CD14-positive monocyte (primary cell): ENCODE measurements at regions not wholly inside any gene's neighbourhood (a gene's known extent, or its start where the extent isn't known, plus 50 kb on each side); places are given as distances from the start of the nearest gene placed in this dataset.

ENCODE experiments used
- DNase-seq, 3 donors: peaks; one replicate each; pipeline ENCODE4 v3.0.0-alpha.2; 2011 to 2022
- H2AFZ ChIP-seq: 2 replicates; pipeline ENCODE4 v1.6.0; 2012; ENCODE audit warnings: mild to moderate bottlenecking, low read depth, low read length, inconsistent platforms; ENCODE audit not compliant: insufficient read depth, poor library complexity, severe bottlenecking
- H3K27ac ChIP-seq, 2 donors: 1 replicate in 1 of 2; 2 replicates in 1 of 2; pipeline ENCODE4 v1.5.1; 2012 to 2013; ENCODE audit warnings: low read length in 2 of 2, control low read depth in 1 of 2, inconsistent platforms in 1 of 2, low read depth in 1 of 2, mild to moderate bottlenecking in 1 of 2
- H3K27me3 ChIP-seq, 2 donors: one replicate each; pipeline versions ENCODE4 v1.6.0 to v1.6.1; 2011 to 2013; ENCODE audit warnings: low read length in 2 of 2; ENCODE audit not compliant: control insufficient read depth in 2 of 2, insufficient read depth in 2 of 2
- H3K36me3 ChIP-seq, 2 donors: replicated peaks in 1 of 2; 1 replicate in 1 of 2; 2 replicates in 1 of 2; pipeline versions ENCODE4 v1.5.1 to v1.6.1; 2012 to 2013; ENCODE audit warnings: low read length in 2 of 2, control low read depth in 1 of 2, inconsistent platforms in 1 of 2, mild to moderate bottlenecking in 1 of 2; ENCODE audit not compliant: insufficient read depth in 2 of 2, control insufficient read depth in 1 of 2
- H3K4me1 ChIP-seq, 2 donors: 1 replicate in 1 of 2; 2 replicates in 1 of 2; pipeline versions ENCODE4 v1.5.1 to v1.6.1; 2012 to 2013; ENCODE audit warnings: low read length in 2 of 2, control low read depth in 1 of 2, inconsistent platforms in 1 of 2, mild to moderate bottlenecking in 1 of 2, moderate library complexity in 1 of 2; ENCODE audit not compliant: insufficient read depth in 2 of 2, control insufficient read depth in 1 of 2
- H3K4me2 ChIP-seq: replicated peaks from 2 replicates; pipeline ENCODE3; 2012; ENCODE audit warnings: low read length, moderate library complexity, mild to moderate bottlenecking; ENCODE audit not compliant: poor library complexity, severe bottlenecking; ENCODE audit errors: extremely low read depth
- H3K4me3 ChIP-seq, 3 experiments: fragments of 200-600 bp in 1 of 3; sonication (generic) in 1 of 3; replicated peaks in 1 of 3; 1 replicate in 2 of 3; 2 replicates in 1 of 3; pipeline ENCODE4 v1.5.1; 2011 to 2013; ENCODE audit warnings: low read length in 3 of 3, mild to moderate bottlenecking in 3 of 3, control low read depth in 2 of 3, low read depth in 2 of 3, inconsistent platforms in 1 of 3, moderate library complexity in 1 of 3
- H3K79me2 ChIP-seq: 2 replicates; pipeline ENCODE4 v1.6.0; 2012; ENCODE audit warnings: mild to moderate bottlenecking, control low read depth, inconsistent platforms, low read length, moderate library complexity; ENCODE audit not compliant: insufficient read depth
- H3K9ac ChIP-seq: 2 replicates; pipeline ENCODE4 v1.6.0; 2017; ENCODE audit warnings: low read length, mild to moderate bottlenecking; ENCODE audit not compliant: insufficient read depth, poor library complexity, severe bottlenecking
- H3K9me3 ChIP-seq, 2 donors: replicated peaks in 1 of 2; 1 replicate in 1 of 2; 2 replicates in 1 of 2; pipeline versions ENCODE4 v1.5.1 to v1.6.1; 2012 to 2013; ENCODE audit warnings: low read length in 2 of 2, control low read depth in 1 of 2; ENCODE audit not compliant: control insufficient read depth in 1 of 2, insufficient read depth in 1 of 2
- H4K20me1 ChIP-seq: 2 replicates; pipeline ENCODE4 v1.6.0; 2012; ENCODE audit warnings: mild to moderate bottlenecking, low read length, control low read depth, moderate library complexity; ENCODE audit not compliant: insufficient read depth
- H3K27ac Mint-ChIP-seq, 7 donors: one replicate each; pipeline ENCODE4 v1.8.0; 2020; ENCODE audit warnings: mild to moderate bottlenecking in 7 of 7, mixed read lengths in 7 of 7, moderate library complexity in 6 of 7, inconsistent platforms in 2 of 7
- H3K27me3 Mint-ChIP-seq, 3 donors: one replicate each; pipeline ENCODE4 v1.8.0; 2021 to 2022; ENCODE audit warnings: low read depth in 3 of 3, mild to moderate bottlenecking in 3 of 3, mixed read lengths in 3 of 3, moderate library complexity in 3 of 3, inconsistent platforms in 1 of 3
- H3K36me3 Mint-ChIP-seq, 2 donors: one replicate each; pipeline ENCODE4 v1.8.0; 2020; ENCODE audit warnings: mixed read lengths in 2 of 2, inconsistent platforms in 1 of 2, mild to moderate bottlenecking in 1 of 2
- H3K4me1 Mint-ChIP-seq: one replicate; pipeline ENCODE4 v1.8.0; 2020; ENCODE audit warnings: mild to moderate bottlenecking, mixed read lengths
- H3K4me3 Mint-ChIP-seq, 2 donors: one replicate each; pipeline ENCODE4 v1.8.0; 2020; ENCODE audit warnings: mild to moderate bottlenecking in 2 of 2, mixed read lengths in 2 of 2, moderate library complexity in 1 of 2
- H3K9me3 Mint-ChIP-seq, 7 donors: one replicate each; pipeline ENCODE4 v1.8.0; 2020 to 2022; ENCODE audit warnings: mixed read lengths in 7 of 7, mild to moderate bottlenecking in 6 of 7, moderate library complexity in 6 of 7, inconsistent platforms in 2 of 7
- CTCF ChIP-seq: fragments of 200-600 bp; IDR thresholded peaks from one replicate; pipeline ENCODE4 v1.8.0; 2022; ENCODE audit warnings: antibody characterized with exemption, mild to moderate bottlenecking
- WGBS: methylation state at CpG from one replicate; pipeline ENCODE4 v1.1.5; 2013; ENCODE audit warnings: missing lambda C conversion rate; ENCODE audit not compliant: insufficient coverage; 5-methylcytosine and 5-hydroxymethylcytosine counted together
- intact Hi-C, 2 donors: fragments of 100-400 bp; cut with micrococcal nuclease; formaldehyde crosslinking; loops; one replicate each; pipeline versions ENCODE4 v1.15.0 to v1.15.1; 2023

GRCh38 chr15:58252586-58253323, 114.6 kb downstream of the AQP9 start:
- DNase-seq, result no peak
- Histone ChIP-seq H3K4me2 (no peak overlapping the region), H3K9ac (no peak overlapping the region), H3K36me3 (no peaks in the 10 kb centered on the region), H3K4me3 (no peak overlapping the region), H3K27me3 (no peaks in the 10 kb centered on the region), H3K4me1 (peaks cover 42 to 57% of the 10 kb centered on the region in 2 donors), H3K79me2 (no peaks in the 10 kb centered on the region), H3K27ac (no peak overlapping the region), H2AFZ (no peak overlapping the region), H3K9me3 (peaks cover 0 to 6% of the 10 kb centered on the region in 2 donors), H4K20me1 (no peaks in the 10 kb centered on the region)
- Mint-ChIP-seq H3K4me1 (peaks cover 61% of the 10 kb centered on the region), H3K4me3 (no peak overlapping the region), H3K9me3 (peaks cover 0 to 8% (median 4%) of the 10 kb centered on the region in 7 donors), H3K27me3 (peaks cover 0 to 4% (median 4%) of the 10 kb centered on the region in 3 donors), H3K36me3 (peaks cover 0 to 3% of the 10 kb centered on the region in 2 donors), H3K27ac (peak overlapping the region in 1 of 7 donors; percentile 63)
- no peak for TF ChIP-seq CTCF
- intact Hi-C loops, result no loop called here
- WGBS, result 75% methylated on average over 1 of the region's 7 CpGs

GRCh38 chr15:58257776-58258325, 119.7 kb downstream of the AQP9 start:
- H3K36me3 Mint-ChIP-seq, result peaks cover 0 to 3% of the 10 kb centered on the region in 2 donors
- Histone ChIP-seq H4K20me1 (no peaks in the 10 kb centered on the region), H3K4me2 (no peak overlapping the region), H3K9ac (no peak overlapping the region), H3K4me3 (no peak overlapping the region), H3K9me3 (peaks cover 0 to 6% of the 10 kb centered on the region in 2 donors), H3K4me1 (peaks cover 0 to 9% of the 10 kb centered on the region in 2 donors), H3K27ac (no peak overlapping the region), H3K36me3 (no peaks in the 10 kb centered on the region), H3K79me2 (no peaks in the 10 kb centered on the region), H2AFZ (no peak overlapping the region), H3K27me3 (no peaks in the 10 kb centered on the region)
- WGBS, result 99% methylated on average over 6 of the region's 7 CpGs
- peaks cover 0 to 7% (median 4%) of the 10 kb centered on the region in 3 donors for H3K27me3 Mint-ChIP-seq
- H3K4me1 Mint-ChIP-seq, result peaks cover 10% of the 10 kb centered on the region
- intact Hi-C loops, result no loop called here
- H3K27ac Mint-ChIP-seq, result no peak overlapping the region
- no peak overlapping the region for H3K4me3 Mint-ChIP-seq
- no peak for DNase-seq
- H3K9me3 Mint-ChIP-seq, result peaks cover 0 to 10% (median 3%) of the 10 kb centered on the region in 7 donors
- TF ChIP-seq CTCF, result no peak
